ENCODE measurements at regions not wholly inside any gene's neighbourhood (a gene's known extent, or its start where the extent isn't known, plus 50 kb on each side); places are given as distances from the start of the nearest gene placed in this dataset.

- TF ChIP-seq EZH2 (IDR thresholded peaks at IDR 0.05; ENCODE audit: low read length, missing control alignments) (no peak), CTCF (conservative IDR thresholded peaks at IDR 0.05 in 1 of 2, IDR thresholded peaks at IDR 0.05 in 1 of 2; ENCODE audit: low read depth in 1 of 2, low read length in 2 of 2) (no peak)
These were observed 136.2 kb upstream of the TMEM106B start for GRCh38 chr7:12074889-12075288.

Data from fibroblast of lung (primary cell).